CD4-positive, alpha-beta T cell treated with Interleukin-17A for 1 hour (primary cell): ENCODE measurements at regions not wholly inside any gene's neighbourhood (a gene's known extent, or its start where the extent isn't known, plus 50 kb on each side); places are given as distances from the start of the nearest gene placed in this dataset.
"Not testable (repeated sequence)": the region's sequence is repeated elsewhere in the genome, so short reads cannot be mapped to it uniquely, and the experiment has no call there.

Source experiments
- DNase-seq: peaks from one replicate; pipeline ENCODE4 v3.0.0-alpha.2; 2020

DNA sequence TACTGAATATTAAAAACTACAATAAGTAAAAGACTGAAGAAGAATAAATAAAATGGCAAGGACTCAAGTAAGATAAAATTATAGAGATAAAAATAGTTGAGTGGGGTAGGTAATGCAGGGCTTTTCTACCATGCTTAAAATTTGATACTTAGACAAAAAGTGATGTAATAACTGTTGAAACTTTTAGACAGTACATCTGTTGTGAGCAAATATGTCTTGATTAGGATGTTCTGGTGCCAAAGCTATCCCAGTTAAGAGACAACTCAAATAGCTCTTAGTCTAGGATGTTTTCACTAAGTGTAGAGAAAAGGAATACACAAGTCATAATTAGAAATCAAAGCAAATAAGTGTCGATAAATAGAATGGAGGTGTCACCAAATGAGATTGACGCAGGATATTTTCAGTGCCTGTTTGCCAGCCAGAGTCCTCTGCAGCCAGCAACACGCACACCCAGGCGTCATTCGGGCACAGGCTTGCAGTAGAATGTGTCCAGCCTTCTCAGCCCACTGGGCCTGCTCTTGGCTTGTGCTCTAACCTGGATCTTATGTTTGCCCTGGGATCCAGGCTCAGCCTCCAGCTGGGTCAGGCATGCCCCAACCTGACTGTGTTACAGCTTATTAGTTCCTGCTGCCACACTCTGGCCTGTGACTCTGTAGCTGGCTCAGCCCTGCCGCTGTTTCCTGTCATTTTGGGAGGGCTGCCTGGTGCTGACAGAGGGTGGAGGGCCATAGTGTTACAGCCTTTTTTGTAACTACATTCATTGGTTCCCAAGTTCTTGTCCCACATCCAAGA is 766.2 kb downstream of the PCDH17 start:
- no peak for DNase-seq

DNA sequence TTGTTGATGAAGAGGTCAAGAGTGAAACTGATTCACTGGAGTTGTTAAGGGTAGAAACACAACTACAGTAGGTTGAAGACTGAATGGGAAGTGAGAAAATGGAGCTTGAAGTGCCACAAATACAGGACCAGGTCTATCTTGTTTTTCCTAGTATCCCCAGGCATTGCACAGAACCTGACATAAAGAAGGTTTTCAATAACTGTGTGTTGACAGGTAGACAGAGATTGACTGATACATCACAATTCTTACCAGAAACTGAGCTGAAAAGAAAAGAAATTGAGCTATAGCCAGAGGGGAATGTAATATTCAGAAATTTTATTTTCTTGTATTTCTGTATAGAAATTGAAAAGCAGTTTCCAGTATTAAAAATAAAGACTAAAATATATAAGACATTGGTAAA is 767.7 kb downstream of the PCDH17 start:
- no peak for DNase-seq

GRCh38 chr13:58406545-58406944 is 775.0 kb downstream of the PCDH17 start:
- DNase-seq: no peak

GRCh38 chr13:58429917-58430316 is 798.4 kb downstream of the PCDH17 start:
- DNase-seq: no peak

- no peak for DNase-seq
Measured at GRCh38 chr13:58434943-58435342, 803.4 kb downstream of the PCDH17 start.

GRCh38 chr13:58437427-58437826 is 805.9 kb downstream of the PCDH17 start:
- DNase-seq: no peak

DNA sequence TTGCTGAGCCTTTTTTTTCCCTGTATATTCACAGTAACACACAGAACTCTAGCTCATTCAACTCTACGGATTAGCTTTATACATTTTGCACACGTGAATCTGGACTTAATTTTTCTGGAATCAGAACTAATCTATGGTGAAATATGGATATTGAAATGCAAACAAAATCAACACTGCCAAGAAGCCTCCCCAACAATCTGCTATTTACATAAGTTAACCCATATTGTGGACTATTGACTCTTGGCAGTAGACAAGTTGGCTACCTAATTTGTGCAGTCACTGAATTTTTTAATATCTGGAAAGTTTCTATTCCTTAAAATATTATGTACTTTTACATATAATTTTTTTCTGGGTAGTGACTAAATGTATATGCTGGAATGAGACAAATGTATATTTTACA is 815.4 kb downstream of the PCDH17 start:
- no peak for DNase-seq

DNA sequence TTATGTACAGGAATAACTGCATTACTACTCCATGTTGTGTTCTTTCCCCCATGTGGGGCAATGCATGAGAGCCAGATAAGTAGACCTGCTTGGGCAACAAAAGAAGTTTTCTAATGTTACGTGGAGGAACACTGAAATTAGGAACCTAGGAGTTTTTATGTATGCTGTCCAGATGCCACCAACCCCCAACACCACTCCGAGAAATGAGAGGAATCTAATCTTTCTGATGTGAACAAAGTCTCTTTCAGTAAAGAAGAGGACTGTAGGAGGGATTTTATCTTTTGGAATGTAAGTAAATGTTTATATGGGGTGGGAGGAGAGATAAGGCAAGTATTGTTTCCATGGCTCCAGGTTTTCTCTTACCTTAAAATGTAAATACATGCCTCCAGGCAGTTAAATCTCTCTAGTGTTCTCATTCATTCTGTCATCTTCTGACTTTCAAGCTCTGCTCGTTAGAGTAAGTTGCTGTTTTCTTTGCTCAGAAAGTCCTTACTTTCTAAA is 820.6 kb downstream of the PCDH17 start:
- no peak for DNase-seq

GRCh38 chr13:58455094-58455493 is 823.5 kb downstream of the PCDH17 start:
- no peak for DNase-seq

DNA sequence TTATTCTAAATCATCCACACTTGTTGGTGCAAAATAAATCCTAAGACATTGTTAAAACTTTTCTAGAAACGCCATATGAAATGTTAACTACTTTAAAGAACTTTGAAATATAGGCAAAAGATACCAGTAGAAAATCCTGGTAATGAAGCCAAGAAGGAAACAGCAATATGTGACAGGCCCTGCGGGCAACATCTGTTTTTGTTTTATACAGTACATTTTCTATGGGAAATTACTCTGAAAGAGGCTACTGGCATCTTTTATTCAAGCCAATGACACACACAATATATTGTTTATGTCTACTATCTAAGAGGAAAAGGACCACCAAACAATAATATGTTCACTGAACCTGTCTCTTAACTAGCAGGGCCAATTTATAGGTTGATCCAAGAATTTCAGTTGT is 829.7 kb downstream of the PCDH17 start:
- DNase-seq: no peak

DNA sequence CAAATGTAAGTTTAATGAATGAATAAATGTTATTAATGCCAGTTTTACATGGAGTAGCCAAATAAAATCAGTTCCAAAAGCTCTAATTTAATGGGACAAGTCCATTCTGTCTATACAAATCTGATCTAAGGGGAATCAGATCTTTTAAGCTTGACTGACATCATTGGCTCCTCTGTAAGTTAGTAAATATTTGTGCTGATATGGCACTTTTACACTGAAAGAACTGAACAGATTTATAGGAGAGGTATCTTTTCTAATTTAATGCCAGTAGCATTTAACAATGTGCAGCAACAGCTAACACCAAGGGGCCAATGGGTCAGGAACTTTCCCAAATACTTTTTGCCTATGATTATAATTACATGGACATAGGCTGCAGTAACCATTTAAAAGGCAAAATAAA is 832.3 kb downstream of the PCDH17 start:
- no peak for DNase-seq

DNA sequence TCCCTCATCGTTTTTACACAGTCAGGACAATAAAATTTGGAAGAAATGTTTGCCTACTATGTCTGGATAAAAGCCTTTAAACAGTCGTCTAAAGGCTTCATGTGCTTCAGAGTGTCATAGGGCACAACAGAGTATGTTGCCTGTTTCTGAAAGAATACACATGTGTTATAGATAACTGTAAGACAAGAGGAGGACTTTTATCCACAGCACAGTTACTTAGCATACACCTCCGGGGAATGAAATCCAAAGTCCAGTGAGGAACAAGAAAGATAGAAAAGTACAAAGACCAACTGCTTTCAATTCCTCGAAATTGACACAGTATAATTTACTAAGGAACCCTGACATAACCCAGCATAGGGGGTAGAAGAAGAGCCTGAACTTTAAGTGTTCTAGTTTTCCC is 835.6 kb downstream of the PCDH17 start:
- no peak for DNase-seq

GRCh38 chr13:58472483-58472882 is 840.9 kb downstream of the PCDH17 start:
- DNase-seq: no peak

- DNase-seq: no peak
Measured at GRCh38 chr13:58474581-58474980, 843.0 kb downstream of the PCDH17 start.

DNA sequence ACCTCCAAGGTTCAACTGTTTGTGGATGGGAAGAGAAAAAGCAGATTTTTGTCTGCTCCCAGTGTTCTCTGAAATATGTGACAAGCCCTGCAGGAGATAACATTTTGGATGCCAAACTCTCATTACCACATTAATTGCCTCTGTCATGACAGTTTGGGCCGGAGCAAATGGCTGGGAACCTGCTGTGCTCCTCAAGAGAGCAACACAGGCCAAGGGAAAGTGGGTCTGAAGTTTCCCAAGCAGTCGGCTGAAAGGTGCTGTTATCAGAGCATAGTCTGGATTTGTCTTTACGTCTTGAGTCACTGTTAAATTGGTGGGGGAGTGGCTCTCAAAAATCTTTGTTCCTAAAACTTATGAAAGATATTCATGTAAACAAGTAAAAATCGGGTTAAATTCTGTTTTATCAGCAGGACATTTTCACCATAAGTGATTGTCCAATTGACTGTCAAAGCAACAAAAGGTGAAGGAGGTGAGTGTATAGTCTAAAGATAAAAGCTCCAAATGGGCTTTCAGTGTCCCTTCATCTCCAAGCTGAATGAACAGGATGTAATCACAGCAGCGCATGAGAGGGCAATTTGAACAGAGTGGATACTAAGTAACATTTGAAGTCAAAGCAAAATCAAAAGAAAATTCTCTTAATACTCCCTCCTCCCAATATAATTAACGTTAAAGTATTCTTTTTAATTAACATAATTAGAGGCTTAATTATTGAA is 844.8 kb downstream of the PCDH17 start:
- DNase-seq: no peak

DNA sequence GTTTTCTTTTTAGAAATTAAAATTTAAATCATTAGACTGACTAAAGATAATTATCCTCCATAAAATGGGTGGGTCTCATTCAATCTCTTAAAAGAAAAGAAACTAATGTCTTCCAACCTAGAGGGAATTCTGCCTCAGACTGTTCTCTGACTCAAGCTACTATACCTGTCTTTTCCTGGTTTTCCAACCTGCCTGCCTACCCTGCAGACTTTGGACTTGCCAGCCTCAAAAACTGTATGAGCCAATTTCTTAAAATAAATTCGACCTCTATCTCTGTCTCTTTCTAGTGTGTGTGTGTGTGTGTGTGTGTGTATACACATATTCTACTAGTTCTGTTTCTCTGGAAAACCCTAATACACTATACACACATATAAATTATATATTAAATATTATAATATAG is 847.3 kb downstream of the PCDH17 start:
- no peak for DNase-seq

DNA sequence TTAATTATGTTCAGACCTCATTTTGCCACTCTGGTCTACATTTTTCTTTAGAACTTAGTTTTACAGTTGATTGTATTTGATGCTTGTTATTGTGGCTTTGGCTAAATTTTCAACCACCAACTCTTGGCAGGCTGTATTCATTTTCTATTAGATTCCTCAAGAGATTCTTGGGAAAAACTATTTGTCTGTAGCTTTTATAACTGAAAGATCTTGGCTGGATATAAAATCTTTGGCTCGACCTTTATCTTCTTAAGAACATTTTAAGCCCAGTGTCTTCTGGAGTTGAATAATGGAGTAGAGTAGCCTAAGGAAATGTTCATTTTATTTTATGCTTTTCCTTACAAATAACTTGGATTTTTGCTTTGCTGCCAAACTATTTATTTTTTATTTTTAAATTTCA is 848.5 kb downstream of the PCDH17 start:
- DNase-seq: no peak

GRCh38 chr13:58488251-58488650 is 856.7 kb downstream of the PCDH17 start:
- DNase-seq: no peak

DNA sequence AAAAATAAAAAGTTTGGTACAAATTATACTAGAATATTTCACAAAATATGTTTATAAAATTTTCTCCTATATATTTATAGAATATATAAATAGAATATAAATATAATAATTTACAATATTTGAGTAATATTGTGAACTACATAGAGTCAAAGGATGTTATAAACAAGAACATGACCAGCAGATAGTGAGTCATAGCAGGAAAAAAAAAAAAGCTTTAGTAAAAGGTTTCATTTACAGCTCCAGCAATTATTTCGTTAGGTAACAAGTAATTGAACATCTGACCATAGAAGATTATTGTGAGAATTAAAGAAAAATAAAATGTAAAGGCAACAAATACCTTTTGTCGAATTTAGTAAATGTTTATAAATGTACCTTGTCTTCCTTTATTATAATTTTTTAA is 864.1 kb downstream of the PCDH17 start:
- no peak for DNase-seq

DNA sequence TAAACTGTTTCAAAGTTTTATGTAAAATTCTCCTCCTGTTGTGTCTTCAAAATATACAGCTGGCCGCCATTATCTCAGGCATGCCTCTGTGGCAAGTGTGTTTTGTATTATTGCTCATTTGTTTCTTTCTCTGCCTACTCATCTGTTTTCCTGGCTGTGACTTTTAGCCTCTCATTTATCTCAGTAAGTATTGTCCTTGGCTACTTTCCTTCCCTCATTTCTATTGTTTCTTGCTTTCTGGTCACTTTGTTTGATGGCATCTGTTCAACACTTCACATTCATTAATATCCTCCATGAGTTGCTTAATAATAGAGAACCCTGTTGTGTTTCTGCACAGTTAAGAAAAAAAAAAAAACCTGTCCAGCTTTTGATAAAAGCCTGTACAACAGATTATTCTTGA is 869.4 kb downstream of the PCDH17 start:
- DNase-seq: no peak

DNA sequence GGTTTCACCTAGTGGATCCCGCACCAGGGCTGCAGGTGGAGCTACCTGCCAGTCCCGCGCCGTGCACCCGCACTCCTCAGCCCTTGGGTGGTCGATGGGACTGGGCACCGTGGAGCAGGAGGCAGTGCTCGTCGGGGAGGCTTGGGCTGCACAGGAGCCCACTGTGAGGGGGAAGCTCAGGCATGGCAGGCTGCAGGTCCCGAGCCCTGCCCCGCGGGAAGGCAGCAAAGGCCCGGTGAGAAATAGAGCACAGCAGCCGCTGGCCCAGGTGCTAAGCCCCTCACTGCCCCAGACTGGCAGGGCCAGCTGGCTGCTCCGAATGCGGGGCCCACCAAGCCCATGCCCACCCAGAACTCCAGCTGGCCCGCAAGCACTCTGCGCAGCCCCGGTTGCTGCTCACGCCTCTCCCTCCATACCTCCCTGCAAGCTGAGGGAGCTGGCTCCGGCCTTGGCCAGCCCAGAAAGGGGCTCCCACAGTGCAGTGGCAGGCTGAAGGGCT is 872.7 kb downstream of the PCDH17 start:
- DNase-seq: not testable (repeated sequence)

DNA sequence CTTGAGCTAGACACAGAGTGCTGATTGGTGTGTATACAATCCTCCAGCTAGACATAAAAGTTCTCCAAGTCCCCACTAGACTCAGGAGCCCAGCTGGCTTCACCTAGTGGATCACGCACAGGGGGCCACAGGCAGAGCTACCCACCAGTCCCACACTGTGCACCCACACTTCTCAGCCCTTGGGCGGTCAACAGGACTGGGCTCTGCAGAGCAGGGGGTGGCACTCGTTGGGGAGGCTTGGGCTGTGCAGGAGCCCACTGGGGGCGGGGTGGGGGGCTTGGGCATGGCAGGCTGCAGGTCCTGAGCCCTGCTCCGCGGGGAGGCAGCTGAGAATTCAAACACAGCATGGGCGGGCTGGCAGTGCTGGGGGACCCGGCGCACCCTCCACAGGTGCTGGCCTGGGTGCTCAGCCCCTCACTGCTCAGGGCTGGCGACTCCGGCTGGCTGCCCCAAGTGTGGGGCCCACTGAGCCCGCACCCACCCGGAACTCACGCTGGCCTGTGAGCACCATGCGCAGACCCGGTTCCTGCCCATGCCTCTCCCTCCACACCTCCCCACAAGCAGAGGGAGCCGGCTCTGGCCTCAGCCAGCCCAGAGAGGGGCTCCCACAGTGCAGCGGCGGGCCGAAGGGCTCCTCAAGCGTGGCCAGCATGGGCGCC is 873.8 kb downstream of the PCDH17 start:
- not testable (repeated sequence) for DNase-seq

DNA sequence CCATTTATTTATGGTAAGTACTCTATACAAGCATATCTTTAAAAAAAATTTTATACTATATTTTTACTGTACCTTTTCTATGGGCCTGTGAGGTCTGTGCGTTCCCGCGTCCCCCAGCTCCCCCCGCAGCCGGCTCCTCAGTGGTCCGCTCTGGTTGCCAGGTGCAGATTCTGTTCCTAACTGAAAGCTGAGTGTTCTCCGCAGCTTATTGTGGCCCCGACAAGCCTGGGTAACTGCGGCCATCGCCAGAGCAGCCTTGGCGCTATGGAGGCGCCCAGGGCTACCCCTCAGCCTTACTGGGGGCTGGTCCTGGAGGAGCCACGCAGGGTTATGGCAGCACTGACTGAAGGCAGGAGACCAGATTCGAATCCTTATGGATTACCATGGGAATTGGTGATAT is 896.8 kb downstream of the PCDH17 start:
- DNase-seq: no peak

- no peak for DNase-seq
Measured at GRCh38 chr13:58531614-58532013, 900.1 kb downstream of the PCDH17 start.
